CD4-positive, alpha-beta T cell treated with Interleukin-4 for 1 hour (primary cell): ENCODE measurements at regions not wholly inside any gene's neighbourhood (a gene's known extent, or its start where the extent isn't known, plus 50 kb on each side); places are given as distances from the start of the nearest gene placed in this dataset.
"Not testable (repeated sequence)": the region's sequence is repeated elsewhere in the genome, so short reads cannot be mapped to it uniquely, and the experiment has no call there.

ENCODE experiments used
- DNase-seq, 2 donors: peaks; one replicate each; pipeline ENCODE4 v3.0.0-alpha.2; 2020 to 2022

DNA sequence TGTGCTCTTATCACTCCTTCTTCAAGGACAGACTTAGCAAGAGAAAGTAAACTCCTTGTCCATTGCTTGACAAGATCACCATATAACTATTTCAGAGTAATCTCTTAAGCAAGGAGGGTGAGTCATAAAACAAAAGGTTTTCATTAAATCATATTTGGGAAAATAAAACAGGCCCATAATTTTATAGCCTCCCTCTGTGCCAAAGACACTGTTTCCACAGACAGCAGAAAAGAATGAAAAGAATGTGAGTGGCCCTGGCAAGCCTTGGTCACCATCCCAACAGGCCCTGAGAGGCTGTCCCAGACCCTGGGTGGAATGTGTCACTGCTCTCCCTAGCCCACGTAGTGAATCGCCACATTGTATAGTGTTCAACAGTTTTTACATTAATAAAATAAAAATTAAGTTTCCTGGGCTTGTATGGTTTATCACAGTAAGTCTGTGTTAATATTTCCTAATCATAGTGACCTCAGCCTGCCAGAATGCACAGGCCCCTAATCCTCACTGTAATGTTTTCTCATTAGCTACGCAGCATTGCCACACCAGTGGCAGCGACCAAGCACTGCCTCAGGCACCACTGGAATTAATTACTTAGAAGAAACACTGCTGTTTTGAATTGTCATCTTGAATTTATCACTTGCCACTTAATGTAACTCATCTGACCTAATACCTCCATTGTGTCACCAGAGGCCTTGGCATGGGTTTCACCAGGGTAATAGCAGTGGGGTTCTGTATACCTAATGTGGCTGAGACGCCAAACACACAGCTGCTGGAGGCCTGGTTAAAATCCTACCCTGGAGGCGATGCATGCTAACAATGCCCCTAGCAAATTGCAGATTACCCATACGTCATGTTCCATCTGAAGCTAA lies 401.9 kb downstream of the LNPK start:
- DNase-seq = no peak

- DNase-seq = no peak
These were observed 404.8 kb downstream of the LNPK start for GRCh38 chr2:175597286-175597685.

DNA sequence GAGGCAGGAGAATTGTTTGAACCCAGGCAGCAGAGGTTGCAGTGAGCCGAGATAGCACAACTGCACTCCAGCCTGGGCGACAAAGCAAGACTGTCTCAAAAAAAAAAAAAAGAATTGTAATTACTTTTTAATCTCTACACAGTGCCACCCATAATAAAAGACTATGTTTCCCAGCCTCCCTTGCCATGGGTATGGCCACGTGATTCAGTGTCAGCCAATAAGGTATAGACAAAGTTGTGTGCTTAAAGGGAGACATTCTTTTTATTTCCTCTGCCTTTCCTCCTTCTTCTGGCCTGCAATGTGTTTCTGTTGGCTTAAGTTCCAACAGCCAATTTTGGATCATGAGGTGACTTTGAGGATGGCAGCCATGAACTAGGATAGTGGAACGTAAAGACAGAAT lies 406.9 kb downstream of the LNPK start:
- DNase-seq = no peak

GRCh38 chr2:175593686-175594525 lies 408.2 kb downstream of the LNPK start:
- DNase-seq = not testable (repeated sequence)

DNA sequence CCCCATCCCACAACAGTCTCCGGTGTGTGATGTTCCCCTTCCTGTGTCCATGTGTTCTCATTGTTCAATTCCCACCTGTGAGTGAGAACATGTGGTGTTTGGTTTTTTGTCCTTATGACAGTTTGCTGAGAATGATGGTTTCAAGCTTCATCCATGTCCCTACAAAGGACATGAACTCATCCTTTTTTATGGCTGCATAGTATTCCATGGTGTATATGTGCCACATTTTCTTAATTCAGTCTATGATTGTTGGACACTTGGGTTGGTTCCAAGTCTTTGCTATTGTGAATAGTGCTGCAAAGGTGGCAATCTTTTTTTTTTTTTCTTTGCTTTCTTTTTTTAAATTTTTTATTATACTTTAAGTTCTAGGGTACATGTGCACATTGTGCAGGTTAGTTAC lies 406.7 kb upstream of the ATP5MC3 start:
- DNase-seq = not testable (repeated sequence)

- DNase-seq = no peak
These were observed 404.0 kb upstream of the ATP5MC3 start for GRCh38 chr2:175585496-175585895.

GRCh38 chr2:175580652-175581051 lies 399.1 kb upstream of the ATP5MC3 start:
- no peak for DNase-seq

DNA sequence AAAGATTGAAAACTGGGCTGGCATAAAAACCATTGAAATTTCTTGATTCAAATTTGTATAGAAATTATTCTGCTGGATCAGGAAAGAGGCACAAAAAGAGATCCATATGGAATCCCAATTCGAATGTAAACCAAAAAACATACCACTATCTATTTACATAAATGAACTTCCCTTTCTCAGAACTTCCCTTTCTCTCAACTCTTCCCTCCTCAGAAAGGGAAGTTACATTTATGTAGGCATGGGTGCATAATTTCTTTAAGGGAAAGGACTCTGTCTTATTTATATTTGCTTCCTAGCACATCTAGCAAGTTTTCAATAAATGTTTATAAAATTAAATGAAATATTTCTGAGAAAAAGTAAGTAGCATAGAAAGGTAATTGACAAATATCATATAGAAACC lies 398.1 kb upstream of the ATP5MC3 start:
- DNase-seq = no peak

- no peak for DNase-seq
These were observed 396.0 kb upstream of the ATP5MC3 start for GRCh38 chr2:175577368-175577970.

DNA sequence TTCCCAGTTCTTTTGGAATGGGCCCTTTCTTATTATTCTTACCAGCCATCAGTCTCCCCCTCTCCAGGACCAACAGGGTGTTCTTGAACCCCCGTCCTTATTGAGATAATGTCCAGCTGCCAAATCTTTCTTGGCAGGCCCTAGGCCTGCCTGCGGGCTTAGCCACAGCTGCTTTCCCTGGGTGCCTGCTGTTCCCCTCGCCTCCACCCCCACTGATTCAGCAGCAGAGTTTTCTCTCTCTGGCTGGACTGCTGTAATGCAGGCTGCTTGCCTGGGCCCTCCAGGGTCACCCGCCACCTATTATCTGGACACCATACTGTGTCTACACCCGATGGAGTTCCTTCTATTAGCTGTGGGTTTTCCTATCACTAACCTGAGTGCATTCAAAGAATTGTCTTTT lies 395.4 kb upstream of the ATP5MC3 start:
- DNase-seq = no peak

DNA sequence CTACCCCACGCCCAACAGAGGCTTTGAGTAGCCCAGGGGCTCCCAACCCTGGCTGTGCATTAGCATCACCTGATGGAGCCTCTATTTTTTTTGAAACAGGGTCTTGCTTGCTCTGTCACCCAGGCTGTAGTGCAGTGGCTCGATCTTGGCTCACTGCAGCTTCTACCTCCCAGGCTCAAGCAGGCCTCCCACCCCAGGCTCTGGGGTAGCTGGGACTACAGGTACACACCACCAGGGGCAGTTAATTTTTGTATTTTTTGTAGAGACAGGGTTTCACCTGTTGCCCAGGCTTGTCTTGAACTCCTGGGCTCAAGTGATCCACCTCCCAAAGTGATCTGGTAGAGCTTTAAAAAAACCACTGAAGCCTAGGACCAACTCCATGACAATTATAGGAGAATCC lies 394.8 kb upstream of the ATP5MC3 start:
- DNase-seq = no peak

- DNase-seq = peak; percentile 14 to 26
These were observed 394.1 kb upstream of the ATP5MC3 start for GRCh38 chr2:175575346-175576258.

GRCh38 chr2:175574069-175574468 lies 392.6 kb upstream of the ATP5MC3 start:
- no peak for DNase-seq

- no peak for DNase-seq
These were observed 389.7 kb upstream of the ATP5MC3 start for GRCh38 chr2:175571078-175571653.

DNA sequence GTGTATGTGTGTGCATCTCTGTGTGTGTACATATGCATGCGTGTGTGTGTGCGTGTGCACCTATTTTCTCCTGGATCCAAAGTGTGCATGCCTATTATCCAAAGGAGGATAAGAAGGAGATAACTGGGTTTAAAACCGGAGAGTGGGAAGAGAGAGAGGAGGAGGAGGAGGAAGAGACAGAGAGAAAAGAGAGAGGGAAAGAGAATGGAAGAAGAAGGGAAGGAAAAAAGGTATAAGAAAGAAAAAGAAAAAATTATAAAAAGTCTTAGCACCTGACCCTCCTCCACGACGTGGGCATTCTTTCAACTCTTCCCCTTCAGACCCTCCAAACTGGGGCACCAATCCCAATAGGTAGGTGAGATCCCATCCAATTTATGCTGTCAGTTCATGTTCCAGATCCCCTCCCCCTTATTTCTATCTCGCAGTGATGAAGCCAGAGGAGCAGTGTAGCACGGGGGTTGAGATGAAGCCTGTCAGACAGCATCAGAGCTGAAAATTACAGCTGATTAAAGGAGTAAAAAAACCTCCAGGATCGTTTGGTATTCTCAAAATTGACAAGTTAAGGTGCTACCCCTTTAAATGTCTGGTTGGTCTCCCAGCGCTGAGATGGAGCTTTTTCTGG lies 386.7 kb upstream of the ATP5MC3 start:
- DNase-seq = no peak

DNA sequence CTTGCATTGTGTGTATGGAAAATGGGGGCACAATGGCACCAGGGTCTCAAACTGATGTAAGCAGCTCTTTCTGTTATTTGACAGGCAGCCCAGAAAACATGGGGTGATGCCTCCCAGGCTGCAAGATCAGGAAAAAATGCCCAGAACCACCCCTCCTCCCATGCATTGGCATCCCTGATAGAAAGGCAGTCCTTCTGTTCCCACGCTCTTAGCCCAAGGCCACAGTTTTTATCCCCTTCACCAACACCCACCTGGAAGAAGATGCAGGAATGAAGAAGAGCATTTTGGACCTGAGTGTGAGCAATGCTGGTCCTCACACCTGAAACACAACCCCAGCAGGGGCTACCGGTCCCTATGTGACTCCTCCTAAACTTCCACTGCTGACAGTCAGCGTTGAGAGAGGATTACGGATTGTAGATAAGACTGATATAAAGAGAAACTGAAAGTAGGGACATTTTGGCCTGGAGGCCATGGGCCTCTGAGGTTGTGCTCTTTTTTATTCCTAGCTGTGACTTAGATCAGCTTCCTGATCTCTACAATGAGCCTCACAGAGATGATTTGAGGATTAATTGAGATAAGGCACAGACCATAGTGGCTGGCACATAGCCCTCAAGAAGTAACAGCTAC lies 386.0 kb upstream of the ATP5MC3 start:
- no peak for DNase-seq

DNA sequence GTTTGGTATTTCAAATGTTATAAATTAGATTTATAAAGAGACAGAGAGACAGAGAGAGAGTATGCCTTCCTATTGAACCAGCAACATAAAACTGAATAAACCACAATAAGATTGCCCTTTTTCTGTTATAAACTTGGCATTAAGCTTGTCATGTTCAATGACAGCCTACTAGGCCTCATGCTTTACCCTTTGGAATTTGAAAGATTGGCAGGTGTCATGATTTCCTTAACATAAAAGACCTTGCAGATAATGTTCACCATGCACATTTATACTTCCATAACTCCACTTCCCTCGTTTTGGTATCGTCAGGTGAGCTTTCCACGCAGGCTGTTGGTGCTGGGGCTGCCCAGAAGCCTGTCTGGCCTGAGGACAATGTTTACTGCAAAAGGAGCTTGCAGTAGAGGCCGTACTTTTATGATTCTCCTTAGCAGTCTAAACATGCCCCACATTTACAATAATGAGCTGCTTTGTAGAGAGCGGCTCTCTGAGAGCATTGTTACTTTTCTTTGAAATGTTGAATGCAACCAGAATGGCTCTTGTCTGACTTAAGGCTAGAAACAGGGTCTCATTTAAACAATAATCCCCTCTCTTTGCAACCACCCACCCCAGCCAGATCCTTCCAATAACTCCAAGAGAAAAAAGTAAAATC lies 379.1 kb upstream of the ATP5MC3 start:
- DNase-seq = no peak

- DNase-seq = no peak
These were observed 378.1 kb upstream of the ATP5MC3 start for GRCh38 chr2:175559613-175560012.

DNA sequence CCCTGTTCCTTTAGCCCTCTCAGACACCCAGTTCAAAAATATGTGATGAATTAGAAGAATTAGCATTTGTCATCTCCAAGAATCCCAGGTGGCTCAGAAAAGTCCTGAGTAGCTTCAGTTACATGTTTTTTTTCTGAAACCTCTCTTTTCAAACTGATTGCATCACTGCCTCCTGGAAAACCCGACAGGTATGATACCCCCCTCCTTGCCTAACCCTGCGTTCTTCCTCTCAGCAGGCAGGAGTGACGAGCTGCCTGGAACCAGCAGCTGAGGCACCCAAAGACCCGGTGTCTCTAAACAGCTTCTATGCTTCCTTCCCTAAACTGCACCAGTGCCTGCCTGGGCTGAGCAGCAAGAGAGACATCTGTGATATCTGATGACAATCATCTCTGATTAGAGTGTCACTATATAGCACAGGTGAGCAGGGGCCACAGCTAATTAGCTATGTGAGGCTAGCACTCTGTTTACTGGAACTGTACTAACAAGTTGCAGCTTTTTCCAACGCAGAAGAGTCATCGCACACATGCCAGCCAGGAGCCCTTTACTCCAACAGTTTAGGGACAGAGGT lies 376.4 kb upstream of the ATP5MC3 start:
- DNase-seq = no peak

- DNase-seq = no peak
These were observed 372.4 kb upstream of the ATP5MC3 start for GRCh38 chr2:175553910-175554309.
